ENCODE measurements at regions not wholly inside any gene's neighbourhood (a gene's known extent, or its start where the extent isn't known, plus 50 kb on each side); places are given as distances from the start of the nearest gene placed in this dataset.
"Not testable (repeated sequence)": the region's sequence is repeated elsewhere in the genome, so short reads cannot be mapped to it uniquely, and the experiment has no call there.

DNA sequence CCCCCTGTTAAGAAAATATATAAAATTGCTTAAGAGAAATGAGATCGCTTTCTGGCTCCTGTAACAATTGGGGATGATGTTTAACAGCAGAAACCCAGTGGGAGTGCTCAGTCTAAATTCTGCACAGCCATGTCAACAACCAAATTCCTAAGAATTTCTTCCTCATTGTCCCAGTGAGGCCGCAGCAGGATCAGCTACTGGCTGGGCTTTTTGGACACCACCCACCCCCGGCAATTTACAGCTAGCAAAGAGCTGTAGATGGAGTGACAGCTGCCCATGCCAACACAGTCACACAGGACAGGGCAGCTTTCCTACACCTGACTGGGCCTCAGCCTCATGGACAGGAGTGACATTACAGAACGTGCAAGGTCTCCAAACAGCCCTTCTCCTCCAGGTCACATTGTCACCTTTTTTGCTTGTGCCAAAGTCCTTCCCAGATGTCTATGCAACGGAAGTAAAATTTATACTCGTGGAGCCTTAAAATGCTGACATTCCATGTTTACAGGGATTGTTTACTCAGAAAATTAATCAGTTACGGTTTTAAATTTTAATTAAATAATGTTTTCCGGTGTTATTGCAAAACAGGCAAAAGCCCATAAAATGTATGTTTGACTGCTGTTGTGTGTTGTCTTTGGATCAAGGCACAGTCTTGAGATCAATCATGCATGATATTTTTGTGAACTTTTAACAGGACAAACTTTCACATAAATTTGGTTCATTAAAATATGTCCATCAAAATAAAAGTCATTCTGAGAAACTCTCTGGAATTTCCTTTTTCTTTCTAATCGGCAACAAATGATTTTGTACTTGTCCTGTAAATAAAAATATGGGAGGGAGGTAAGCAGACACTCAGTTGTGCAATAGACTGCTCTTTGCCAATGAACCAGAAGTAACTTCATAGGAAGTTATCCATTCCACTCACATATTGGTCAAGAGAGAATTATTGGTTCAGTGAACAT is 943.2 kb downstream of the MCTP2 start:
- peak; percentile 57 for DNase-seq

DNA sequence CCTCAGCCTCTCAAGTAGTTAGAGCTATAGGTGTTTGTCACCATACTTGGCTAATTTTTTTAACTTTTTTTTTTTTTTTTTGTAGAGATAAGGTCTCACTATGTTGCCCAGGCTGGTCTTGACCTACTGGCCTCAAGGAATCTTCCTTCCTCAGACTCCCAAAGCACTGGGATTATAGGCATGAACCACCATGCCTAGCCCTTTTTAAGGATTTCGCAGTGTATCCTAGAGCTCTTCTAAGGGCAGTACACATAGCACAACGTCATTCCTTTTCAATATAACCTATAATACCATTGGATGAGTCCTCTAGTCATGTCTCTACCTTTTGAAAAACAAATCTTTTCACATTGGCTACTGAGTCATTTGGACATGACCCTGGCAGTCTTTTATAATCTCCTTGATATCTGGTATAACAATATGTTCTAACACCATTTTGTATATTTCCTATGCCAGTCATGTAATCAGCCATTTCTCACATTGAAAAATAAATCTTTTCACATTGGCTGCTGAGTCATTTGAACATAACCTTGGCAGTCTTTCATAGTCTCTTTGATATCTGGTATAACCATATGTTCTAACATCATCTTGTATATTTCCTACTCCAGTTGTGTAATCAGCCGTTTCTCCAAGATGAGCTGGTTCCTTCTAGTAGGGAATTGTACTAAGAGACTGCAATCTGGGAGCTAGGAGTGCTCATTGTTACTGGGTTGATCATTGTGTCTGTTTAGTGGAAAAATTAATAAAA is 944.7 kb downstream of the MCTP2 start:
- no peak for DNase-seq

DNA sequence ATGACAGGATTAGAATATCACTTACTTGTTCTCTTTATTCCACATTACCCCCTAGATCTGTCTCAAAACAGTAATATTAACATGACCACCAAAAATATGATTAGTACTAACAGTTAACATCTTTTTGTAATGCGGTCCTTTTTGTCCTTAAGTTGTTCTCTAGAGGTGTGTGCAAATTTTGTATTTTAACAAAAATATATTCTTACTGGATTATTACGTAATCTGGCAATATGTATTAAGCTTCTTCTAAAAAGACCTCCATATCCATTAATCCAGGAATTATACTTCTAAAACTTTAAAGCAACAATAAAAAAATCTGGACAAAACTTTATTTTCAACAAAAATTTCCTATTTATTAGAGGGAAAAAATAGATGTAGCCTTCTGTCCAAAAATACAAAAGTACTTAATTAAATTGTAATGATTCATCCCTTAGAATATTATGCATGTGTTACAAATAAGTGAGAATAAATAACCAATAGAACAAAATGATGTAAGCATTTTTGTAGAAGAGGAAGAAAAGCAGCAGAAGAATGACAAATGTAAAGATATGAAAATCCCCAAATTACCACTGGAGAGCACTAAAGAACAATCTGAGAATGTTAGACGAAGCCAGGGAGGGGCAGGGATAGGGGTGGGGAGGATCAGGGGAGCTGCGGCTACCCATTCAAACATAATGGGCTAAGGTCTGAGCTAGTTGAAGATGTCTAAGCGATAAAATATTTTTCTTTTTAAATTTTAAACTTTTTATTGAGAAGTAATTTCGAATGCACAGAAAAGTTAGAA is 945.6 kb downstream of the MCTP2 start:
- DNase-seq = no peak

DNA sequence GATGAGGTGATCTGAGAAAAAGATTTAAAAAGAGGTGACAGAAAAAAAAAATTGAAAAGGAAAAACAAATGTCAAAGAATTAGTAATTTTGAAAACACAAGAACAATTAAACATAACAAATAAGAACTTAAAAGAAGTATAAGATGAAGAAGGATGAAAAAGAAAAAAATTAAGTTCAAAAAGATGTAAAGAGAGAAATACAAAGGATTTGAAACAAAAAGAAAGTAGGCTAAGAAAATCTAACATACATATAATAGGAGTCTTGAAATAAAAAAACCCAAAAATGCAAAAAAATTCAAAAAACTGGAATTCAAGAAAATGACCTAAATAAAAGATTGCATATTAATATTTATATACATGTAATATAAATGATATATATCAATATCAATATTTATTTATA is 949.2 kb downstream of the MCTP2 start:
- no peak for DNase-seq

DNA sequence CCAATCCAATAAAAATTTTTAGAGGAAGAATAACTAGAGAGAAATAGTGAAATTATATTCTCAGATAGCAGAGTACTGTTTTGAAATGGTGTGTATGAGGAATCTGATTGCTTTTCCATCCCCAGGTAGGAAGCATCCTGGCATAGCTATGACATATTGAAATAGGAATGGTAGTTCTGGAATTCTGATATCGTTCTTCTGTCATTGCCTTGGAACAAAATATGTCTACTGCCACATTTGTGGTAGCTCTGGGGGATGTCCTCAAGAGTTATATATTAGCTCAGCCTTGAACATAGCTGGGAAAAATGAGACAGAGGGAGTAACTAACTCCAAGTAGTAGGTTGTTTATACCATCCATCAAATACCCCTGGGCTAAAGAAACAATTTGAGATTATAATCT is 950.7 kb downstream of the MCTP2 start:
- no peak for DNase-seq

DNA sequence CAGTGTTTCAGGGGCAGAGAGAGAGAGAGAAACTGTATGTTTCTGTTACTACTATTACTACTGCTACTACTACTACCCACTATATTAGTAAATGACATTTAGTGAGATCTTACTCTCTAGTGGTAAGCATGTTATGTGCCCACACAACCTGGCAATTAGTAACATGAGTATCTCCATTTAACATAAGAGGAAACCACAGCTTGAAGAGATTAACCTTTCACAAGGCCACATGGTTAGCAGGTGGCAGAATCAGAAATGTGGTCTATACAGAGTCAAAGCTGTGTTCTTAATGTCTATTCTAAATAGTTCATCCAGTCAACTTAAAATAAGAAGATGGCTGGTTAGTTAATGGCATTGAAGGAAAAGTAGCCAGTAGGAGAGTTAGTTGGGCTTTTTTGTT is 961.6 kb downstream of the MCTP2 start:
- DNase-seq = no peak

DNA sequence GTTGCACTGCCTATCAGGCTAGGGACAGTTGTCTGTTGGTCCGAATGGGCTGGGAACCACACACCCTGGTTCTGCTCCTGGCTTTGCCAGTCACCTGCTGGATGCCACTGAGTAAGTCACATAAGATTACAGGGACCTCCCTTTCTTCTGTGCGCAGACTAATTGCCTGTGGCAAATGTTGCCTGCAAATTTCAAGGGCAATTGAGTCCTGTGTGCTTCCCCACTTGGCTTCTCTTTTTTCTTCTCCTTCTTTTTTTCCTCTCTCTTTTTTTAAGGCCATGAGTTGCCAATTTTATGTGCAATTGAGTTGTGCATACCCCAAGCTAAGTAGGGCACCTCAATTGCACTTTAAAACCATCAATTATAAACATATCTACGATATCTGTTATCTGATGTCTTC is 963.4 kb downstream of the MCTP2 start:
- DNase-seq = no peak

DNA sequence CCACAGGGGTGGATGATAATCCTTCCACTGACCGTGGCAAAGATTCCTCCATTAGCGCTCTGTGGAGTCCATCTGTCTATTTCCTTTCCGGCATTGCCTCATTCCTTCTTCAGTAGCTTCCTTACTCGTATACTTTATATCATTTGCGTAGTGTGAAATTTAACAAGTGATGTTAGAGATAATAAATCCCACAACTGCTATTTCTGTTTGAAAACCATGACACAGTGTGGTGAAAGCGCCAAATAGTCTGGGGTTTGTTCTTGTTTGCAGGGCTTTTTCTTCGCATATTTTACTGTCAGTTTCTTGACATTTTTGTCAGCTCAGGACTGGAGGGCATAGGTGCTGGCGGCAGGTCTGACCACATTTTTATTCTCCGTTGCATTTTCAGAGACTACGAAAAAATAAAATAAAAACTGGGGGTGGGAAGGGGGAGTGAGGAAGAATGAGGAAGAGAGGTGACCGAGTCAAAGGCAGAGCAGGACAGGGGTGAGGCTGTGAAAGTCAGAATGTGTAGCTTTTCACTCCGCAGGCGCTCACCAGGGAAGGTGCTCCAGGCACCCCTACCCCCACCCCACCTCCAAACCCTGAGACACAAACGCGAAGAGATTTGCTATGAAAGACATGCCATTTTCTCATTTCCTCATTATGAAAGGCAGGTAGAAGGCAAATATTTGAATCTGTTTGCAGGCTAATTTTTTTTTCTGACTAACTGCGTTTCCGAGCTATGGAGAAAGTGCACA is 965.0 kb downstream of the MCTP2 start:
- no peak for DNase-seq

DNA sequence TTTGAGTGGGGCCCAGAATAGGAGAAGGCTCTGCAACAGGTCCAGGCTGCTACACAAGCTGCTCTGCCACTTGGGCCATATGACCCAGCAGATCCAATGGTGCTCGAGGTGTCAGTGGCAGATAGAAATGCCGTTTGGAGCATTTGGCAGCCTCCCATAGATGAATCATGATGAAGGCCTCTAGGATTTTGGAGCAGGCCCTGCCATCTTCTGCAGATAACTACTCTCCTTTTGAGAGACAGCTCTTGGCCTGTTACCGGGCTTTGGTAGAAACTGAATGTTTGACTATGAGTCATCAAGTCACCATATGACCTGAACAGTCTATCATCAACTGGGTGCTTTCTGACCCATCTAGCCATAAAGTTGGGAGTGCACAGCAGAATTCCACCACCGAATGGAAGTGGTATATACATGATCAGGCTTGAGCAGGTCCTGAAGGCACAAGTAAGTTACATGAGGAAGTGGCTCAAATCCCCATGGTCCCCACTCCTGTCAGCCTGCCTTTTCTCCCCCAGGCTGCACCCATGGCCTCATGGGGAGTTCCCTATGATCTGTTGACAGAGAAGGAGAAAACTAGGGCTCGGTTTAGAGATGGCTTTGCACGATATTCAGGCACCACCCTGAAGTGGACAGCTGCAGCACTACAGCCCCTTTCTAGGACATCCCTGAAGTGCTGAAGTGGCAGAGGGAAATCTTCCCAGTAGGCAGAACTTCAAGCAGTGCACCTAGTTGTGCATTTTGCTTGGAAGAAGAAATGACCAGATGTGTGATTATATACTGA is 971.4 kb downstream of the MCTP2 start:
- DNase-seq = no peak

DNA sequence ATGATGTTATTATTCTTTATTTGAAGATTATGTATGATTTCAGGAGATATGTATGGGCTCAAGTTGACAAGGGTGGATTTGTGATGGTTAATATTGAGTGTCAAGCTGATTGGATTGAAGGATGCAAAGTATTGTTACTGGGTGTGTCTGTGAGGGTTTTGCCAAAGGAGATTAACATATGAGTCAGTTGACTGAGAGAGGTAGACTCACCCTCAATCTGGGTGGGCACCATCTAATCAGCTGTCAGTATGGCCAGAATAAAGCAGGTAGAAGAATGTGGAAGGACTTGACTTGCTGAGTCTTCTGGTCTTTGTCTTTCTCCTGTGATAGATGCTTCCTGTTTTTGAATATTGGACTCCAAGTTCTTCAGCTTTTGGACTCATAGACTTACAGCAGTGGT is 973.7 kb downstream of the MCTP2 start:
- DNase-seq = no peak

DNA sequence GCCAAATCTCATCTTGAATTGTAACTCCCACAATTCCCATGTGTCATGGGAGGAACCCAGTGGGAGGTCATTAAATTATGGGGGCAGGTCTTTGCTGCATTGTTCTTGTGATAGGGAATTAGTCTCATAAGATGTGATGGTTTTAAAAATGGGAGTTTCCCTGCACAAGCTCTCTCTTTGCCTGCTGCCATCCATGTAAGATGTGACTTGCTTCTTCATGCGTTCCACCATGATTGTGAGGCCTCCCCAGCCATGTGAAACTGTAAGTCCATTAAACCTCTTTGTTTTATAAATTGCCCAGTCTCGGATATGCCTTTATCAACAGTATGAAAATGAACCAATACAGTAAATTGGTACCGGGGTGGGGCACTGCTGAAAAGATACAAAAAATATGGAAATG is 974.5 kb downstream of the MCTP2 start:
- DNase-seq = not testable (repeated sequence)

DNA sequence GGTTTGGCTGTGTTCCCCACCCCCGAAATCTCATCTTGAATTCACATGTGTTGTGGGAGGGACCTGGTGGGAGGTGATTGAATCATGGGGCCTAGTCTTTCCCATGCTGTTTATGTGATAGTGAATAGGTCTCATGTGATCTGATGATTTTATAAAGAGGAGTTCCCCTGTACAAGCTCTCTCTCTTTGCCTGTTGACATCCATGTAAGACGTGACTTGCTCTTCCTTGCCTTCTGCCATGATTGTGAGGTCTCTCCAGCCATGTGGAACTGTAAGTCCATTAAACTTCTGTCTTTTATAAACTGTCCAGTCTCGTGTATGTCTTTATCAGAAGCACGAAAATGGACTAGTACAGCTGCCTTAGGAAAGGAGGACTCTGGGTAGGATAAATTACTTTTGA is 976.7 kb downstream of the MCTP2 start:
- DNase-seq = no peak

DNA sequence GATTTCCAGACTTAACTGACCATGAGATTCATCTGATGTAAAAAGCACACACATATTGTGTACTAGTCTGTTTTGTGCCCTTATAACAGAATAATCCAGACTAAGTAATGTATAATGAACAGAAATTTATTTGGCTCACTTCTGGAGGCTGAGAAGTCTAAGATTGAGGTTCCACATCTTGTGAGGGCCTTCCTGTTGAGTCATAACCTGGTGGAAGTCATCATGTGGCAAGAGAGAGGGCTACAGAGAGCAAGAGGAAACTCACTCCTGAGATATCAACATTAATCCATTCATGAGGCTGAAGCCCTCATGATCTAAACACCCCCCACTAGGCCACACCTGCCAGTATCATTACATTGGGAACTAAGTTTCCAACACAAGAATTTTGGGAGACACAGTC is 977.6 kb downstream of the MCTP2 start:
- no peak for DNase-seq

DNA sequence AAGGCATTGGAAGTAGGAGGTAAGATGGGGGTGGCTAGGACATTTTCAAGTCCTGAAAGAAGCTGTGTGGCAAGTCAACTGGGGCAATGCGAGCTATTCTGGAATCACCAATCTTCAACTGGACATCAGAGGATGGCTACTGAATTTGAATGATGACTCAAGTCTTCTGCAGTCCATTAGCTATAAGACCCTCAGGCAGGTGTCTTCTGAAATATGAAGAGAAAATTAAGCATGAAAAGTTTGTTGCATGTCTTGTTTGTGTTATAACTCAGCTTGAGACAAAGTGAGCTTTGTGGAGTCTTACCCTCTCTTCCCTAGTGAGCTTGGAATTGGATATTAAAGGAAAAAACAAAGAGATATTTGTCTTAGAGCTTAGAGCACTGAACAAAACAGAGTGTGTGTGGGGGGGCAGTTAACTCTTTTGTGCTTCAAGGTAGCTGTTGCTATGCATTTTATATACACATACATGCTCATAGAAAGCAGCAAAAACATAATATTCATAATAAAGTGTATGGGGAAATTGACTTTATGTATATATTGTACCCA is 979.1 kb downstream of the MCTP2 start:
- no peak for DNase-seq

DNA sequence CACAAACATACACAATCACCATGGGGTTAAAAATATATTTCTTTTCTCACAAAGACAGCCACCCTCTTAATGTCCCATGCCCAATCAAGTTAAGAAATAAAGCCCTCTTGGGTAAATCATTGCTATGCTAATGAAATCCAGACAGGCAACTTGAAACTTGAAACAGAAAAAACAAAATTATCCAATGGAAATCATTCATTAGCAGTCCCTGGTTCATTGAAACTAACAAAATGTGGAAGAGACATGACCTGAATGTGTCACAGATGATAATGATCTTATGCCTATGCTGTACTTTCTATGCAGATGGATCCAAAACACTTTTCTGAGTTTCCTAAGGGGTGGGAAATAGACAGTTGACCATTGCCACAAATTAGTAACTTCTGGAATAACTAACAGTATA is 983.7 kb downstream of the MCTP2 start:
- DNase-seq = no peak

DNA sequence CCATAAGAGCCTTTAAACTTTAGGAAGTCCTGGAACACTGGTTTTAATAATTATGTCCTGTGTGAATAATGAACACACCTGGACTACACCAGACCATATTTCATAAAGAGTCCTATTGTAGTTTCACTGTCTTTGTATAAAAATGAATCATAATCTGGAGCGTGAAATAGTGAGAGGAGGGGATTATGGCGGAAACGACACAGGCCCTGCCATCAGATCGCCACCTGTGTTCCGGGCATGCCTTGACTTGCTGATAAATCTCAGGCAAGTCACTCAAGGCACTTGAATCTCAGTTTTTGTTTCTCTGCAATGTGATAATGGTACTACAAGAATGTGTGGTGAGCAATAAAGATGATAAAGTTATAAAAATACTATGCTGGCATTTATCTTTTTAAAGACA is 995.5 kb downstream of the MCTP2 start:
- no peak for DNase-seq

DNA sequence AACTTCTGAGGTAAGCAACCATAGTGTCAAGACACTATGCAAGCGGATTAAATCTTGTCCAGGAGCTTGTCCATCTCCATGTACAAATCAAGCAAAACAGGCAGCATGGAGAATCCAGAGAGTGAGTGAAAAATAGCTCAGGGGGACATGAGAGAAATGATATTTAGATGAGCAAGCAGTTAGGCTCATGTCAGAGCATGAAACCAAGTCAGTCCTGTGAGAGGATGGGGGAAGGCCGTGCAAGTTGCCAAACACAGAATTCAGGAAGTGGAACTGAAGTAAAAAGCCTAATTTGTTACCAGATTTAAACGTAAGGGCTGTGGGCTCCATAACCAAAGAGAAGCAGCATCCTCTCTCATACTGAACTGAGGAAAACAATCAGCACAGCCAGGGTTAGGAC is 995.9 kb downstream of the MCTP2 start:
- DNase-seq = no peak

DNA sequence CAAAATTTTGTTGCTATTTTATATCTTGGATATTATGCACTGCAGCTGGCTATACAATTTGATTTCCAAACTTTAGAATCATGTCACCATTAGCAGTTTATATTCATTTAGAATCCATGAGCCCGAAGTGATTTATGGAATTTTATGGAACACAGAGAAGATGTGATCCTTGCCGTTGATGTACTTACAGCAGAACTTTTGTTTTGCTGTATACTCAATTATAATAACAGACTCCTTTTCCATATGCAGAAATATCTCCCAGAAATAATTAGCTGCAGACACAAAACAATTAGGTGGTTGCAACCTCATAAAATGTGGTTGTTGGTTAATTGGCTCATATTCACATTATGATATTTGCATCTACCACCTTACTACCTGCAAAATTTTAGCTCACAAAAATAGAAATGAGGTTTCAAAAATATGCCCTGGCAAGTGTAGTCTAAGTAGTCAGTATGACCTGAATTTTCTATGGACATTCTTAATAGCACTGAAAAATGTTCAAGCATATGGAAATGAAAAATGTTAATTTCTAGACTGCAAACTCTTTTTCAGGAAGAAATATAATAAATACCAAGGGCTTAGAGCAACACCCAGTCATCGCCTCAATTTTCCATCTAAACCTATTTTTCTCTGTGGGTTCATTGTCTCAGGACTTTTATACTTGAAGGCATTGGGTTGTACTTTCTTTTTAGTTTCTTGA is 997.6 kb downstream of the MCTP2 start:
- no peak for DNase-seq

DNA sequence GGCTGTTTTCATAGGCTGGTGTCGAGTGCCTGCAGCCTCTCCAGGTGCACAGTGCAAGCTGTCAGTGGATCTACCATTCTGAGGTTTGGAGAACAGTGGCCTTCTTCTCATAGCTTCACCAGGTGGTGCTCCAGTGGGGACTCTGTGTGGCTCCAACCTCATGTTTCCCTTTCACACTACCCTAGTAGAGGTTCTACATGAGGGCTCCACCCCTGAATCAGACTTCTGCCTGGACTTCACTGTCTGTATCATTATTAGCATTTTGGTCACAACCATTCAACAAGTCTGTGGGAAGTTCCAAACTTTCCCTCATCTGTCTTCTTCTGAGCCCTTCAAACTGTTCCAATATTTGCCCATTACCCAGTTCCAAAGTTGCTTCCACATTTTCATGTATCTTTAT is 1003.7 kb downstream of the MCTP2 start:
- DNase-seq = no peak

Measured in muscle of arm (tissue), 1 donor.